HepG2 (cell line): ENCODE measurements at regions not wholly inside any gene's neighbourhood (a gene's known extent, or its start where the extent isn't known, plus 50 kb on each side); places are given as distances from the start of the nearest gene placed in this dataset.

Experiments used
- ATAC-seq: fragments of 200-7000 bp; cut with Tn5 transposase; 3 replicates; pipeline ENCODE4 v1.9.1; 2020; ENCODE audit warnings: mild to moderate bottlenecking, moderate library complexity
- BruUV-seq: library from RNA; stranded (reverse); fragments of 400-500 nt; replicated peaks from 2 replicates; lab custom pipeline; 2021; lab: Mats Ljungman, UMichigan
- CTCF ChIA-PET: fragments of 300-600 bp; formaldehyde crosslinking; extraction: SDS; loops from one replicate; lab custom pipeline; 2021; ENCODE audit warnings: low total read pairs, inconsistent platforms, low intra/inter-chr PET ratio; lab: Yijun Ruan, JAX
- POLR2A ChIA-PET: fragments of 350-600 bp; sonication (Branson Sonifier 250); formaldehyde crosslinking; loops from one replicate; lab custom pipeline; 2020; ENCODE audit warnings: antibody characterized with exemption, inconsistent platforms; lab: Yijun Ruan, JAX
- DNase-seq: peaks from one replicate; pipeline ENCODE4 v3.0.0-alpha.2; 2015; ENCODE audit warnings: low spot score
- FAIRE-seq: peaks from 3 replicates; lab custom pipeline; 2011; peaks lifted over from hg19 to GRCh38; lab: Jason Lieb, UNC
- H2AFZ ChIP-seq: one replicate; pipeline ENCODE4 v1.6.1; 2011; ENCODE audit warnings: low read length, inconsistent platforms
- H3K27ac ChIP-seq: fragments of 300-600 bp; 3 replicates; pipeline ENCODE4 v1.8.0; 2011; ENCODE audit warnings: mixed run types, mild to moderate bottlenecking, mixed read lengths, low read length, inconsistent platforms; ENCODE audit not compliant: insufficient read depth; ENCODE audit errors: extremely low read length
- H3K27me3 ChIP-seq, 2 experiments: fragments of 200-600 bp in 1 of 2; 2 replicates in 1 of 2; 3 replicates in 1 of 2; pipeline versions ENCODE4 v1.6.0 to v1.8.0; 2011; ENCODE audit warnings: low read length in 2 of 2, mild to moderate bottlenecking in 2 of 2, moderate library complexity in 2 of 2, inconsistent platforms in 1 of 2; ENCODE audit not compliant: insufficient read depth in 2 of 2, control insufficient read depth in 1 of 2
- H3K36me3 ChIP-seq, 2 experiments: fragments of 200-600 bp in 1 of 2; replicated peaks in 1 of 2; 2 replicates in 1 of 2; 3 replicates in 1 of 2; pipeline versions ENCODE4 v1.5.1 to v1.8.0; 2011; ENCODE audit warnings: low read length in 2 of 2, inconsistent platforms in 1 of 2; ENCODE audit not compliant: insufficient read depth in 2 of 2, control insufficient read depth in 1 of 2
- H3K4me1 ChIP-seq: 2 replicates; pipeline ENCODE4 v1.5.1; 2012; ENCODE audit warnings: low read length, inconsistent platforms; ENCODE audit not compliant: insufficient read depth
- H3K4me2 ChIP-seq: 2 replicates; pipeline ENCODE4 v1.6.0; 2011; ENCODE audit warnings: low read depth, low read length, inconsistent platforms
- H3K4me3 ChIP-seq, 3 experiments: fragments of 200-600 bp in 1 of 3; sonication (generic), shearing (Covaris generic) in 1 of 3; replicated peaks in 1 of 3; 2 replicates each; pipeline ENCODE4 v1.5.1; 2011 to 2016; ENCODE audit warnings: low read length in 3 of 3, inconsistent platforms in 2 of 3, low read depth in 2 of 3, mild to moderate bottlenecking in 2 of 3, control low read depth in 1 of 3, mixed read lengths in 1 of 3; ENCODE audit not compliant: insufficient read depth in 1 of 3
- H3K79me2 ChIP-seq: one replicate; pipeline ENCODE4 v1.6.1; 2011; ENCODE audit warnings: low read length, inconsistent platforms; ENCODE audit not compliant: insufficient read depth
- H3K9ac ChIP-seq: 2 replicates; pipeline ENCODE4 v1.6.0; 2011; ENCODE audit warnings: mild to moderate bottlenecking, low read depth, low read length, inconsistent platforms; ENCODE audit not compliant: insufficient read depth
- H3K9me3 ChIP-seq: 2 replicates; pipeline ENCODE4 v1.5.1; 2012; ENCODE audit warnings: mild to moderate bottlenecking, low read length
- H4K20me1 ChIP-seq: 2 replicates; pipeline ENCODE4 v1.6.0; 2011; ENCODE audit warnings: inconsistent platforms, mild to moderate bottlenecking, low read length, moderate library complexity; ENCODE audit not compliant: insufficient read depth
- CBFB ChIP-seq: sonication (generic); formaldehyde crosslinking; IDR thresholded peaks from 2 replicates; pipeline ENCODE4 v1.4.0; 2020; ENCODE audit warnings: missing genetic modification reagents
- CCAR2 ChIP-seq: fragments of 200-400 bp; formaldehyde crosslinking; optimal IDR thresholded peaks from 2 replicates; pipeline ENCODE3; 2018; ENCODE audit warnings: low read depth, mild to moderate bottlenecking, low read length, moderate library complexity
- CREB1 ChIP-seq, 2 experiments: fragments of 450-650 bp in 1 of 2; IDR thresholded peaks; 2 replicates each; pipeline ENCODE4 v1.6.1; 2016 to 2017; ENCODE audit warnings: control low read depth in 1 of 2, mild to moderate bottlenecking in 1 of 2, missing compliant biosample characterization in 1 of 2, missing genetic modification characterization in 1 of 2
- IKZF5 ChIP-seq: IDR thresholded peaks from 2 replicates; pipeline ENCODE4 v1.6.1; 2018; ENCODE audit warnings: missing genetic modification reagents, mild to moderate bottlenecking, missing compliant biosample characterization
- NFKB2 ChIP-seq: sonication (generic); formaldehyde crosslinking; IDR thresholded peaks from 2 replicates; pipeline ENCODE4 v1.4.0; 2020; ENCODE audit warnings: missing genetic modification reagents, borderline replicate concordance
- NR2F1 ChIP-seq, 2 experiments: fragments of 450-650 bp in 1 of 2; formaldehyde crosslinking in 1 of 2; IDR thresholded peaks; 2 replicates each; pipeline versions ENCODE4 v1.5.0 to v1.6.1; 2016 to 2020; ENCODE audit warnings: mild to moderate bottlenecking in 1 of 2, missing compliant biosample characterization in 1 of 2, missing genetic modification reagents in 1 of 2, moderate library complexity in 1 of 2
- POLR2AphosphoS2 ChIP-seq: IDR thresholded peaks from 2 replicates; pipeline ENCODE4 v1.6.1; 2011; ENCODE audit warnings: low read depth, low read length, improper control_type of control experiment
- RBAK ChIP-seq: sonication (generic); formaldehyde crosslinking; IDR thresholded peaks from 2 replicates; pipeline ENCODE4 v1.5.1; 2020; ENCODE audit warnings: mild to moderate bottlenecking, missing genetic modification reagents
- ZBTB7A ChIP-seq: sonication (generic); formaldehyde crosslinking; IDR thresholded peaks from 2 replicates; pipeline ENCODE4 v1.8.0; 2022; ENCODE audit warnings: mild to moderate bottlenecking, missing genetic modification reagents
- ZFAT ChIP-seq: sonication (generic); formaldehyde crosslinking; conservative IDR thresholded peaks from 2 replicates; pipeline ENCODE4 v1.8.1; 2023; ENCODE audit warnings: missing genetic modification reagents, inconsistent platforms
- ZFX ChIP-seq: sonication (generic); formaldehyde crosslinking; IDR thresholded peaks from 2 replicates; pipeline ENCODE4 v1.4.0; 2020; ENCODE audit warnings: mild to moderate bottlenecking, low read depth, missing genetic modification reagents, moderate library complexity
- ZNF232 ChIP-seq: sonication (generic); formaldehyde crosslinking; IDR thresholded peaks from 2 replicates; pipeline ENCODE4 v1.4.0; 2020; ENCODE audit warnings: missing genetic modification reagents, borderline replicate concordance
- ZNF251 ChIP-seq: sonication (generic); formaldehyde crosslinking; IDR thresholded peaks from 2 replicates; pipeline ENCODE4 v1.9.0; 2021; ENCODE audit warnings: mild to moderate bottlenecking, missing genetic modification reagents
- ZNF513 ChIP-seq: sonication (generic); formaldehyde crosslinking; conservative IDR thresholded peaks from 2 replicates; pipeline ENCODE4 v1.5.0; 2020; ENCODE audit warnings: missing genetic modification reagents
- ZNF770 ChIP-seq: sonication (generic); formaldehyde crosslinking; IDR thresholded peaks from 2 replicates; pipeline ENCODE4 v1.5.0; 2020; ENCODE audit warnings: mild to moderate bottlenecking, missing genetic modification reagents
- ZZZ3 ChIP-seq: sonication (generic); formaldehyde crosslinking; IDR thresholded peaks from 2 replicates; pipeline ENCODE4 v1.4.0; 2020; ENCODE audit warnings: missing genetic modification reagents, mild to moderate bottlenecking, borderline replicate concordance
- WGBS: methylation state at CpG from one replicate; pipeline ENCODE4 v1.1.6; 2017; ENCODE audit warnings: low lambda C conversion rate; 5-methylcytosine and 5-hydroxymethylcytosine counted together
- in situ Hi-C: cut with HindIII; loops from 2 replicates; pipeline ENCODE4 v1.10.0; 2017; ENCODE audit warnings: low pct_unique_long_range_greater_than_20kb; ENCODE audit not compliant: extremely low pct_ligation_motif_present
- intact Hi-C: fragments of 100-400 bp; cut with micrococcal nuclease; formaldehyde crosslinking; loops from one replicate; pipeline ENCODE4 v1.10.0; 2022; ENCODE audit not compliant: unreplicated experiment
- TF ChIP-seq, protein P1 (sequence below): sonication (generic); formaldehyde crosslinking; IDR thresholded peaks from 2 replicates; pipeline ENCODE4 v1.9.0; 2021; ENCODE audit warnings: missing genetic modification reagents, borderline replicate concordance

GRCh38 chr20:21569586-21569985 is 55.7 kb upstream of the NKX2-2 start:
- DNase-seq (no peak), FAIRE-seq (no peak), ATAC-seq (no peak)
- Histone ChIP-seq H4K20me1 (no peaks in the 10 kb centered on the region), H3K27ac (no peak overlapping the region), H3K9ac (no peak overlapping the region), H3K79me2 (no peaks in the 10 kb centered on the region), H3K27me3 (peaks cover 4 to 28% of the 10 kb centered on the region in 2 experiments; a peak in 3 of 5 replicates), H3K36me3 (no peaks in the 10 kb centered on the region), H3K4me1 (peaks cover 4% of the 10 kb centered on the region), H3K9me3 (no peaks in the 10 kb centered on the region), H2AFZ (no peak overlapping the region), H3K4me2 (no peak overlapping the region), H3K4me3 (no peak overlapping the region)
- 17% methylated on average over 3 of the region's 3 CpGs for WGBS
- ChIA-PET CTCF (interaction anchor here (3.5 kb wide), 1 partner anchor 39 kb away, joined by 28 read pairs; no protein-coding TSS in a partner anchor), POLR2A (no interaction called here)
- no TSS peak for BruUV-seq
- intact Hi-C loops: no loop called here
- in situ Hi-C loops: no loop called here
- TF ChIP-seq ZNF251: no peak
- TF ChIP-seq, protein P1, sequence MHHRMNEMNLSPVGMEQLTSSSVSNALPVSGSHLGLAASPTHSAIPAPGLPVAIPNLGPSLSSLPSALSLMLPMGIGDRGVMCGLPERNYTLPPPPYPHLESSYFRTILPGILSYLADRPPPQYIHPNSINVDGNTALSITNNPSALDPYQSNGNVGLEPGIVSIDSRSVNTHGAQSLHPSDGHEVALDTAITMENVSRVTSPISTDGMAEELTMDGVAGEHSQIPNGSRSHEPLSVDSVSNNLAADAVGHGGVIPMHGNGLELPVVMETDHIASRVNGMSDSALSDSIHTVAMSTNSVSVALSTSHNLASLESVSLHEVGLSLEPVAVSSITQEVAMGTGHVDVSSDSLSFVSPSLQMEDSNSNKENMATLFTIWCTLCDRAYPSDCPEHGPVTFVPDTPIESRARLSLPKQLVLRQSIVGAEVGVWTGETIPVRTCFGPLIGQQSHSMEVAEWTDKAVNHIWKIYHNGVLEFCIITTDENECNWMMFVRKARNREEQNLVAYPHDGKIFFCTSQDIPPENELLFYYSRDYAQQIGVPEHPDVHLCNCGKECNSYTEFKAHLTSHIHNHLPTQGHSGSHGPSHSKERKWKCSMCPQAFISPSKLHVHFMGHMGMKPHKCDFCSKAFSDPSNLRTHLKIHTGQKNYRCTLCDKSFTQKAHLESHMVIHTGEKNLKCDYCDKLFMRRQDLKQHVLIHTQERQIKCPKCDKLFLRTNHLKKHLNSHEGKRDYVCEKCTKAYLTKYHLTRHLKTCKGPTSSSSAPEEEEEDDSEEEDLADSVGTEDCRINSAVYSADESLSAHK (CRISPR knock-in tag): no peak
- TF ChIP-seq CCAR2: no peak
- TF ChIP-seq NR2F1 (CRISPR knock-in tag; IDR thresholded peaks at IDR 0.05): no peak
- no peak for TF ChIP-seq ZFAT (CRISPR knock-in tag)
- no peak for TF ChIP-seq ZZZ3 (CRISPR knock-in tag)
- no peak for TF ChIP-seq IKZF5 (CRISPR knock-in tag)
- TF ChIP-seq NFKB2 (CRISPR knock-in tag): no peak
- TF ChIP-seq RBAK (CRISPR knock-in tag): no peak
- TF ChIP-seq POLR2AphosphoS2: no peak
- no peak for TF ChIP-seq CREB1 (IDR thresholded peaks at IDR 0.05)
- no peak for TF ChIP-seq CREB1 (CRISPR knock-in tag; IDR thresholded peaks at IDR 0.05)
- no peak for TF ChIP-seq ZNF232 (CRISPR knock-in tag)
- TF ChIP-seq CBFB (CRISPR knock-in tag): no peak
- no peak for TF ChIP-seq ZFX (CRISPR knock-in tag)
- no peak for TF ChIP-seq ZNF513 (CRISPR knock-in tag)
- TF ChIP-seq ZNF770 (CRISPR knock-in tag): no peak
- TF ChIP-seq ZBTB7A (CRISPR knock-in tag): no peak
